B cell (primary cell): ENCODE measurements at regions not wholly inside any gene's neighbourhood (a gene's known extent, or its start where the extent isn't known, plus 50 kb on each side); places are given as distances from the start of the nearest gene placed in this dataset.

ENCODE experiments used
- ATAC-seq: fragments of 200-7000 bp; cut with Tn5 transposase; one replicate; pipeline ENCODE4 v1.10.0; 2021; ENCODE audit warnings: low read depth, mild to moderate bottlenecking, moderate number of reproducible peaks, moderate library complexity
- CTCF ChIA-PET: fragments of 350-600 bp; sonication (Branson Sonifier 250); formaldehyde crosslinking; loops from one replicate; lab custom pipeline; 2021; ENCODE audit warnings: antibody characterized with exemption, inconsistent platforms; lab: Charles Lee
- POLR2A ChIA-PET: fragments of 350-600 bp; sonication (Branson Sonifier 250); formaldehyde crosslinking; loops from one replicate; lab custom pipeline; 2021; ENCODE audit warnings: antibody characterized with exemption; lab: Charles Lee
- DNase-seq: peaks from one replicate; pipeline ENCODE4 v3.0.0; 2013
- H2AFZ ChIP-seq: 2 replicates; pipeline ENCODE4 v1.6.1; 2012; ENCODE audit warnings: mild to moderate bottlenecking, low read depth, low read length; ENCODE audit not compliant: insufficient read depth, poor library complexity, severe bottlenecking
- H3K27ac ChIP-seq, 2 donors: 1 replicate in 1 of 2; 2 replicates in 1 of 2; pipeline ENCODE4 v1.5.1; 2012 to 2013; ENCODE audit warnings: low read length in 2 of 2, mild to moderate bottlenecking in 2 of 2, moderate library complexity in 1 of 2
- H3K27me3 ChIP-seq, 4 experiments: fragments of 200-600 bp in 1 of 4; sonication (generic) in 1 of 4; replicated peaks in 1 of 4; 1 replicate in 2 of 4; 2 replicates in 2 of 4; pipeline versions ENCODE4 v1.6.1 to v1.7.0; 2013 to 2016; ENCODE audit warnings: low read length in 3 of 4, mild to moderate bottlenecking in 2 of 4, mixed read lengths in 1 of 4, moderate library complexity in 1 of 4; ENCODE audit not compliant: insufficient read depth in 4 of 4, control insufficient read depth in 3 of 4; ENCODE audit errors: control extremely low read depth in 1 of 4
- H3K36me3 ChIP-seq, 2 experiments: replicated peaks in 1 of 2; 1 replicate in 1 of 2; 2 replicates in 1 of 2; pipeline versions ENCODE4 v1.6.1 to v1.7.1; 2013; ENCODE audit warnings: low read length in 1 of 2; ENCODE audit not compliant: insufficient read depth in 2 of 2, control insufficient read depth in 1 of 2; ENCODE audit errors: control extremely low read depth in 1 of 2, extremely low read depth in 1 of 2
- H3K4me1 ChIP-seq, 2 donors: fragments of 200-600 bp in 1 of 2; sonication (generic) in 1 of 2; 1 replicate in 1 of 2; 2 replicates in 1 of 2; pipeline versions ENCODE4 v1.5.1 to v1.6.1; 2013 to 2017; ENCODE audit warnings: low read length in 2 of 2; ENCODE audit not compliant: control insufficient read depth in 2 of 2, insufficient read depth in 2 of 2
- H3K4me2 ChIP-seq: replicated peaks from 2 replicates; pipeline ENCODE3; 2012; ENCODE audit warnings: mild to moderate bottlenecking, low read depth, low read length; ENCODE audit not compliant: poor library complexity, severe bottlenecking
- H3K4me3 ChIP-seq, 5 experiments: fragments of 200-600 bp in 1 of 5; sonication (generic) in 1 of 5; 1 replicate in 3 of 5; 2 replicates in 2 of 5; pipeline versions ENCODE4 v1.5.1 to v1.7.0; 2011 to 2016; ENCODE audit warnings: low read length in 4 of 5, mild to moderate bottlenecking in 4 of 5, low read depth in 2 of 5, control low read depth in 1 of 5, moderate library complexity in 1 of 5; ENCODE audit not compliant: insufficient read depth in 1 of 5; ENCODE audit errors: control extremely low read depth in 1 of 5, extremely low read depth in 1 of 5
- H3K79me2 ChIP-seq: fragments of 200-600 bp; sonication (generic); one replicate; pipeline ENCODE4 v1.6.0; 2016; ENCODE audit warnings: low read length; ENCODE audit not compliant: control insufficient read depth, insufficient read depth
- H3K9ac ChIP-seq: fragments of 200-600 bp; sonication (generic); 2 replicates; pipeline ENCODE4 v1.6.1; 2017; ENCODE audit warnings: mild to moderate bottlenecking, low read length, moderate library complexity
- H3K9me3 ChIP-seq, 3 donors: one replicate each; pipeline versions ENCODE4 v1.6.1 to v1.7.1; 2013; ENCODE audit warnings: low read length in 2 of 3; ENCODE audit not compliant: control insufficient read depth in 2 of 3, insufficient read depth in 1 of 3; ENCODE audit errors: control extremely low read depth in 1 of 3
- H4K20me1 ChIP-seq: 2 replicates; pipeline ENCODE4 v1.6.0; 2012; ENCODE audit warnings: mild to moderate bottlenecking, low read length; ENCODE audit not compliant: insufficient read depth, control insufficient read depth, poor library complexity, severe bottlenecking
- H3K27ac Mint-ChIP-seq: one replicate; pipeline ENCODE4 v1.8.0; 2021; ENCODE audit warnings: mixed read lengths
- H3K27me3 Mint-ChIP-seq: one replicate; pipeline ENCODE4 v1.8.0; 2021; ENCODE audit warnings: mixed read lengths
- H3K4me1 Mint-ChIP-seq: one replicate; pipeline ENCODE4 v1.8.0; 2021; ENCODE audit warnings: mixed read lengths
- H3K4me3 Mint-ChIP-seq: one replicate; pipeline ENCODE4 v1.8.0; 2021; ENCODE audit warnings: mixed read lengths
- H3K9me3 Mint-ChIP-seq: one replicate; pipeline ENCODE4 v1.8.0; 2022; ENCODE audit warnings: mixed read lengths; ENCODE audit not compliant: insufficient read depth
- EZH2 ChIP-seq: IDR thresholded peaks from 2 replicates; pipeline ENCODE4 v1.6.1; 2012; ENCODE audit warnings: borderline replicate concordance, low read depth, mild to moderate bottlenecking, moderate library complexity, low read length; ENCODE audit not compliant: insufficient read depth, poor library complexity, severe bottlenecking
- WGBS: methylation state at CpG from one replicate; pipeline ENCODE4 v1.1.5; 2013; ENCODE audit warnings: missing lambda C conversion rate; ENCODE audit not compliant: insufficient coverage; 5-methylcytosine and 5-hydroxymethylcytosine counted together
- intact Hi-C: fragments of 100-400 bp; cut with micrococcal nuclease; formaldehyde crosslinking; loops from one replicate; pipeline ENCODE4 v1.10.0; 2022
- TF ChIP-seq, protein P1 (sequence below): fragments of 200-600 bp; IDR thresholded peaks from one replicate; pipeline ENCODE4 v1.8.0; 2022; ENCODE audit warnings: antibody characterized with exemption, mild to moderate bottlenecking

DNA sequence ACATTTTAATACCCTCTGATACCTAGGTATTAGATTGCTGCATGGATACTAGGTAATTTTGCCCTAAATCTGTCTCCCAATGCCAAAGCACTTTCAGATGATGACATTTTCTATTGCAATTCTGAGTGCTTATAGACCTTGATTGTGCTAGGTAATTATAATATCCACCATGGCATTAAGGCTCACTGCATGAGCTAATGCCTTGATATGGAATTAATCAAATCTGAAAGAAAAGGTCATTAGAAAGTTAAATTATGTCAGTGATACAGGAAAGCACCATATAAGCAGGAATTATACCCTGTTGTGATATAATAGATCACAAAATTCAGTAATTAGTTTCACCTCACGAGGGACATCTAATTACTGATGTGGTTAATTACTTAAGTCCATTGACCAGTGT is 521.4 kb downstream of the DNAJB9 start:
- H3K4me3 Mint-ChIP-seq = no peak overlapping the region
- Histone ChIP-seq H4K20me1 (no peaks in the 10 kb centered on the region), H3K4me3 (no peak overlapping the region), H3K4me1 (no peaks in the 10 kb centered on the region), H3K4me2 (no peak overlapping the region), H3K9ac (no peak overlapping the region), H3K27me3 (no peaks in the 10 kb centered on the region), H2AFZ (no peak overlapping the region), H3K27ac (no peak overlapping the region), H3K9me3 (peaks cover 0 to 3% (median 0%) of the 10 kb centered on the region in 3 donors), H3K79me2 (no peaks in the 10 kb centered on the region), H3K36me3 (no peaks in the 10 kb centered on the region)
- intact Hi-C loops = no loop called here
- TF ChIP-seq EZH2 = no peak
- TF ChIP-seq, protein P1, sequence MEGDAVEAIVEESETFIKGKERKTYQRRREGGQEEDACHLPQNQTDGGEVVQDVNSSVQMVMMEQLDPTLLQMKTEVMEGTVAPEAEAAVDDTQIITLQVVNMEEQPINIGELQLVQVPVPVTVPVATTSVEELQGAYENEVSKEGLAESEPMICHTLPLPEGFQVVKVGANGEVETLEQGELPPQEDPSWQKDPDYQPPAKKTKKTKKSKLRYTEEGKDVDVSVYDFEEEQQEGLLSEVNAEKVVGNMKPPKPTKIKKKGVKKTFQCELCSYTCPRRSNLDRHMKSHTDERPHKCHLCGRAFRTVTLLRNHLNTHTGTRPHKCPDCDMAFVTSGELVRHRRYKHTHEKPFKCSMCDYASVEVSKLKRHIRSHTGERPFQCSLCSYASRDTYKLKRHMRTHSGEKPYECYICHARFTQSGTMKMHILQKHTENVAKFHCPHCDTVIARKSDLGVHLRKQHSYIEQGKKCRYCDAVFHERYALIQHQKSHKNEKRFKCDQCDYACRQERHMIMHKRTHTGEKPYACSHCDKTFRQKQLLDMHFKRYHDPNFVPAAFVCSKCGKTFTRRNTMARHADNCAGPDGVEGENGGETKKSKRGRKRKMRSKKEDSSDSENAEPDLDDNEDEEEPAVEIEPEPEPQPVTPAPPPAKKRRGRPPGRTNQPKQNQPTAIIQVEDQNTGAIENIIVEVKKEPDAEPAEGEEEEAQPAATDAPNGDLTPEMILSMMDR = no peak
- no peak for ATAC-seq
- no peaks in the 10 kb centered on the region for H3K4me1 Mint-ChIP-seq
- no peaks in the 10 kb centered on the region for H3K27me3 Mint-ChIP-seq
- ChIA-PET CTCF (no interaction called here), POLR2A (no interaction called here)
- no CpG with 5 or more reads among the region's 1 CpG for WGBS
- peaks cover 3% of the 10 kb centered on the region for H3K9me3 Mint-ChIP-seq
- no peak for DNase-seq
- no peak overlapping the region for H3K27ac Mint-ChIP-seq

DNA sequence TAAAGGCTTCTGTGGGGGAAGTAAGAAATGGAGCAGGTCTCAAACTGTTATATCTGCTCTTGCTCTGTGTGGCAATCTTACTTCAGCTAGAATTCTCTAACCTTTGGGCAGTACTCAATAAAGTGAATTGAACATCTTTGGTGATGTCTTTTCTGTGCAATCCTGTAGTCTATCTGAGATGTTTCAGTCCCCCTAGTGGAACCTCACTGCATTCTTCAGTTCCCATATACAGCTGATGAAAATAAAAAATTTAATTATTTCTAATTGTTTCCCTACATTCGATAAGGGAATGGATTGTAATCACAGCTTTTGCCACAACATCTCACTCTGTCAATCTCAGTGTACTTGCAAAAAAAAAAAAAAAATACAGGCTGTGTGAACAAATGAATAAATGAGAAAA is 522.6 kb downstream of the DNAJB9 start:
- H3K27ac ChIP-seq = no peak overlapping the region
- WGBS = no CpG with 5 or more reads among the region's 1 CpG
- peaks cover 0 to 3% (median 0%) of the 10 kb centered on the region in 3 donors for H3K9me3 ChIP-seq
- ChIA-PET POLR2A (no interaction called here), CTCF (no interaction called here)
- Mint-ChIP-seq H3K27me3 (no peaks in the 10 kb centered on the region), H3K4me1 (no peaks in the 10 kb centered on the region), H3K27ac (no peak overlapping the region), H3K4me3 (no peak overlapping the region), H3K9me3 (peaks cover 3% of the 10 kb centered on the region)
- no peaks in the 10 kb centered on the region for H3K36me3 ChIP-seq
- H3K4me1 ChIP-seq = no peaks in the 10 kb centered on the region
- no peak for TF ChIP-seq EZH2
- TF ChIP-seq, protein P1 = no peak
- DNase-seq (no peak), ATAC-seq (no peak)
- no peaks in the 10 kb centered on the region for H3K27me3 ChIP-seq
- no peaks in the 10 kb centered on the region for H4K20me1 ChIP-seq
- no peaks in the 10 kb centered on the region for H3K79me2 ChIP-seq
- H2AFZ ChIP-seq = no peak overlapping the region
- intact Hi-C loops = no loop called here
- H3K4me2 ChIP-seq = no peak overlapping the region
- no peak overlapping the region for H3K9ac ChIP-seq
- no peak overlapping the region for H3K4me3 ChIP-seq
